Progenitor cell of endocrine pancreas (in vitro differentiated cells): ENCODE measurements at regions not wholly inside any gene's neighbourhood (a gene's known extent, or its start where the extent isn't known, plus 50 kb on each side); places are given as distances from the start of the nearest gene placed in this dataset.

Source experiments
- DNase-seq: peaks from one replicate; pipeline ENCODE4 v3.0.0; 2021; ENCODE audit warnings: low spot score; ENCODE audit not compliant: unreplicated experiment
- H3K27ac Mint-ChIP-seq: 2 replicates; pipeline ENCODE4 v1.8.0; 2021; ENCODE audit warnings: mild to moderate bottlenecking, moderate library complexity, mixed read lengths
- H3K27me3 Mint-ChIP-seq: 2 replicates; pipeline ENCODE4 v1.8.0; 2021; ENCODE audit warnings: mixed read lengths
- H3K36me3 Mint-ChIP-seq: 2 replicates; pipeline ENCODE4 v1.8.0; 2022; ENCODE audit warnings: mixed read lengths; ENCODE audit not compliant: insufficient read depth
- H3K4me1 Mint-ChIP-seq: 2 replicates; pipeline ENCODE4 v1.8.0; 2021; ENCODE audit warnings: low read depth, mixed read lengths
- H3K4me3 Mint-ChIP-seq: 2 replicates; pipeline ENCODE4 v1.8.0; 2021; ENCODE audit warnings: low read depth, mild to moderate bottlenecking, moderate library complexity, mixed read lengths
- H3K9me3 Mint-ChIP-seq: 2 replicates; pipeline ENCODE4 v1.8.0; 2021; ENCODE audit warnings: low read depth, mixed read lengths
- TF ChIP-seq, protein P1 (sequence below): fragments of 200-600 bp; sonication (generic); IDR thresholded peaks from one replicate; pipeline ENCODE4 v1.5.0; 2021; ENCODE audit warnings: antibody characterized with exemption, mild to moderate bottlenecking; ENCODE audit not compliant: unreplicated experiment

DNA sequence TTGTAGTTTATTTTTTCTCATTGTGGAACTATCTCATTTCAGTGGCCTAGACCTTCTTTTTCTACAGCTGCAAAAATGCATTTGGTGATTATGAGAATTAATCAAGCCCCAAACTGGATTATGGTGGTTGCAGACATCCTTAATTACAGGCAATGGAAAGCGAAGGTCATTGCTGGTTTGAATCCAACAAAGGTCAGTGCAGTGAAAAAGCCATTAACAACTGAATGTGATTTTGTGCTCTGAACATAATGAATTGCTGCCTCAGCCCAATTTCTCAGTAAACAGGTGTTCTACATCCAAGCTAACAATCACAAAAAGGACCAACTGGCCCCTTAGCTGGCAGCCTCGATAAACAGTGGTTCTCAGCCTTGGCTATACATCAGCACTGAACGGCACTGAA is 260.1 kb upstream of the DPPA4 start:
- TF ChIP-seq, protein P1, sequence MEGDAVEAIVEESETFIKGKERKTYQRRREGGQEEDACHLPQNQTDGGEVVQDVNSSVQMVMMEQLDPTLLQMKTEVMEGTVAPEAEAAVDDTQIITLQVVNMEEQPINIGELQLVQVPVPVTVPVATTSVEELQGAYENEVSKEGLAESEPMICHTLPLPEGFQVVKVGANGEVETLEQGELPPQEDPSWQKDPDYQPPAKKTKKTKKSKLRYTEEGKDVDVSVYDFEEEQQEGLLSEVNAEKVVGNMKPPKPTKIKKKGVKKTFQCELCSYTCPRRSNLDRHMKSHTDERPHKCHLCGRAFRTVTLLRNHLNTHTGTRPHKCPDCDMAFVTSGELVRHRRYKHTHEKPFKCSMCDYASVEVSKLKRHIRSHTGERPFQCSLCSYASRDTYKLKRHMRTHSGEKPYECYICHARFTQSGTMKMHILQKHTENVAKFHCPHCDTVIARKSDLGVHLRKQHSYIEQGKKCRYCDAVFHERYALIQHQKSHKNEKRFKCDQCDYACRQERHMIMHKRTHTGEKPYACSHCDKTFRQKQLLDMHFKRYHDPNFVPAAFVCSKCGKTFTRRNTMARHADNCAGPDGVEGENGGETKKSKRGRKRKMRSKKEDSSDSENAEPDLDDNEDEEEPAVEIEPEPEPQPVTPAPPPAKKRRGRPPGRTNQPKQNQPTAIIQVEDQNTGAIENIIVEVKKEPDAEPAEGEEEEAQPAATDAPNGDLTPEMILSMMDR, result no peak
- peaks cover 4% of the 10 kb centered on the region for H3K9me3 Mint-ChIP-seq
- DNase-seq, result no peak
- no peak overlapping the region for H3K4me3 Mint-ChIP-seq
- no peak overlapping the region for H3K27ac Mint-ChIP-seq
- no peaks in the 10 kb centered on the region for H3K36me3 Mint-ChIP-seq
- peaks cover 2% of the 10 kb centered on the region for H3K4me1 Mint-ChIP-seq
- H3K27me3 Mint-ChIP-seq, result no peaks in the 10 kb centered on the region

DNA sequence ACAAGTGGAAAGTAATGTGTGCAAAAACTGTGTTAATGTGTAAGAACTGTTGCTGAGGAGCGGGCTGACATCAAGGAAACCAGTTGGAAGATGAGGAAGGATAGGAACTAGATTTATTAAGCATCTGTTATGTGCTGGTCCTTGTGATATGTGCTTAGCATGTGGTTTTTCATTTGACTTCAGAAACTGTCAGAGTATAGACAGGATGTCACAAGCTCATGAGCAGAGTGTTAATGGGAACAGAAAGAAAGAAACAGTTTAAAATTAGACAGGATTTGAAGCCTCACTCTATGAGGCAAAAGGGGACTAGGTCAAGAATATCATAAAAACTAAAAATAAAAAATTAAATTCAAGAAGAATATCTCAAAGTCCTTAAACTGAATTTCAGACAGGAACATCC is 270.6 kb upstream of the DPPA4 start:
- no peaks in the 10 kb centered on the region for H3K27me3 Mint-ChIP-seq
- H3K27ac Mint-ChIP-seq, result no peak overlapping the region
- no peak overlapping the region for H3K4me3 Mint-ChIP-seq
- H3K36me3 Mint-ChIP-seq, result no peaks in the 10 kb centered on the region
- no peaks in the 10 kb centered on the region for H3K4me1 Mint-ChIP-seq
- DNase-seq, result no peak
- H3K9me3 Mint-ChIP-seq, result peaks cover 2% of the 10 kb centered on the region
- TF ChIP-seq, protein P1, result no peak

DNA sequence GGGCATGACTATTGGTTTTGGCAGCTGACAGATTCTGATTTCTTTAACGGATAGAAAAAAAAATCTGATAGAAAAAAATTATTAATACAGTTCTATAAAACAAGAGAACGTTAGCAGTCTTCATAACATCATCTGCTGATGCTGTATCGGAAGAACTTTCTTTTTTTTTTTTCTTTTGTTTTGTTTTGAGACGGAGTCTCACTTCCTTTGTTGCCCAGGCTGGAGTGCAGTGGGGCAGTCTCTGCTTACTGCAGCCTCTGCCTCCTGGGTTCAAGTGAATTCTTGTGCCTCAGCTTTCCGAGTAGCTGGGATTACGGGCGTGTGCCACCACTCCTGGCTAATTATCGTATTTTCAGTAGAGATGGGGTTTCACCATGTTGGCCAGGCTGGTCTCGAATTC is 271.2 kb upstream of the DPPA4 start:
- DNase-seq, result no peak
- no peaks in the 10 kb centered on the region for H3K36me3 Mint-ChIP-seq
- H3K9me3 Mint-ChIP-seq, result no peaks in the 10 kb centered on the region
- H3K27me3 Mint-ChIP-seq, result no peaks in the 10 kb centered on the region
- TF ChIP-seq, protein P1, result no peak
- no peak overlapping the region for H3K4me3 Mint-ChIP-seq
- H3K4me1 Mint-ChIP-seq, result no peaks in the 10 kb centered on the region
- no peak overlapping the region for H3K27ac Mint-ChIP-seq

DNA sequence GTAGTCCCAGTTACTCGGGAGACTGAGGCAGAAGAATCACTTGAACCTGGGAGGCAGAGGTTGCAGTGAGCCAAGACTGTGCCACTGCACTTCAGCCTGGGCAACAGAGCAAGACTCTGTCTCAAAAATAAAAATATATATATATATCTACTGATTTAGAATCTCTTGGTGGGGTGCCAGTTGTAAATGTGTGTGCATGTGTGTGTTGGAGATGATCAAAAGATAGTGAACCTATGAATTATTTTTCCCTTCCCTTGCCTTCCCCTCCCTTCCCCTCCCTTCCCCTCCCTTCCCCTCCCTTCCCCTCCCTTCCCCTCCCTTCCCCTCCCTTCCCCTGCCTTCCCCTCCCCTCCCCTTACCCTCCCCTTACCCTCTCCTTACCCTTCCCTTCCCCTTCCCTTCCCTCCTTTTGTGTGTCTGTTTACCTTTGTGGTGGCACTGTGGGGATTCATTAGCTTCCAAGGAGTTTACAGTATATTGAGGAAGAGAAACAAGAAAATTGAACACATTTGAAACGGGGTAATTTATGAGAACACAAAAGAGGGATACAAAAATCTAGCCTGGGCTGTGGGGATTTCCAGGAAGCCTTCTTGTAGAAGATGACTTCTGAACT is 281.5 kb upstream of the DPPA4 start:
- TF ChIP-seq, protein P1, result no peak
- no peaks in the 10 kb centered on the region for H3K27me3 Mint-ChIP-seq
- no peak overlapping the region for H3K27ac Mint-ChIP-seq

DNA sequence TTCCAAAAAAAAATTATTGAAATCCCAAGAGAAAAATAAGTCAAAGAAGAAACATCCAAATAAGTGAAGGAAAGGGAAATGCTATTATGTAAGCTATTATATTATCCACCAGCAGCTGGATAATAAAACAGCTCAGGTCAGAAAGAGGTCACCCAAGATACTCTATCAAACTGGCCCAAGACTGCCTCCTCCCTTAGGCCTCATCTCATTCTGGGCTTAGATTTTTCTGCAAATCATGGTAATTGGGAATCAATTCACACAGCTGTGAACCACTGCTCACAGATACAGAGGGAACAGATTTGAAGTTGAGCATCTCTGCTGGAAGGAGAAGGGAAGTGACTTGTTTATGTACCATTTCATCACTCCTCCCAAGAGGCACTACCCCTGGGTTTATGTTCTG is 294.6 kb upstream of the DPPA4 start:
- no peak overlapping the region for H3K4me3 Mint-ChIP-seq
- H3K36me3 Mint-ChIP-seq, result no peaks in the 10 kb centered on the region
- H3K9me3 Mint-ChIP-seq, result no peaks in the 10 kb centered on the region
- H3K27ac Mint-ChIP-seq, result no peak overlapping the region
- H3K4me1 Mint-ChIP-seq, result no peaks in the 10 kb centered on the region
- no peak for DNase-seq
- TF ChIP-seq, protein P1, result no peak
- no peaks in the 10 kb centered on the region for H3K27me3 Mint-ChIP-seq

More for the DNA sequence above, 281.5 kb upstream of the DPPA4 start:
- H3K4me1 Mint-ChIP-seq, result no peaks in the 10 kb centered on the region
- H3K9me3 Mint-ChIP-seq, result no peaks in the 10 kb centered on the region
- no peak overlapping the region for H3K4me3 Mint-ChIP-seq
- H3K36me3 Mint-ChIP-seq, result no peaks in the 10 kb centered on the region
- no peak for DNase-seq
